ENCODE measurements at regions not wholly inside any gene's neighbourhood (a gene's known extent, or its start where the extent isn't known, plus 50 kb on each side); places are given as distances from the start of the nearest gene placed in this dataset.

- DNase-seq (ENCODE audit: low read depth in 2 of 2), result no peak
Measured at GRCh38 chr13:39858794-39859193, 203.3 kb downstream of the COG6 start.

GRCh38 chr13:39859898-39860297, 204.4 kb downstream of the COG6 start:
- no peak for DNase-seq (ENCODE audit: low read depth in 2 of 2)

GRCh38 chr13:39862900-39863299, 207.4 kb downstream of the COG6 start:
- DNase-seq (ENCODE audit: low read depth in 2 of 2), result no peak

GRCh38 chr13:39864221-39864620, 208.8 kb downstream of the COG6 start:
- DNase-seq (ENCODE audit: low read depth in 2 of 2), result no peak

GRCh38 chr13:39866722-39867121, 211.3 kb downstream of the COG6 start:
- DNase-seq (ENCODE audit: low read depth in 2 of 2), result no peak

- no peak for DNase-seq (ENCODE audit: low read depth in 2 of 2)
Measured at GRCh38 chr13:39867807-39868206, 212.3 kb downstream of the COG6 start.

GRCh38 chr13:39870197-39870747, 214.8 kb downstream of the COG6 start:
- no peak for DNase-seq (ENCODE audit: low read depth in 2 of 2)

GRCh38 chr13:39874331-39875053, 219.0 kb downstream of the COG6 start:
- no peak for DNase-seq (ENCODE audit: low read depth in 2 of 2)

GRCh38 chr13:39875111-39875987, 219.9 kb downstream of the COG6 start:
- DNase-seq (ENCODE audit: low read depth in 2 of 2), result no peak

- no peak for DNase-seq (ENCODE audit: low read depth in 2 of 2)
Measured at GRCh38 chr13:39876258-39876657, 220.8 kb downstream of the COG6 start.

GRCh38 chr13:39877134-39877533, 221.7 kb downstream of the COG6 start:
- DNase-seq (ENCODE audit: low read depth in 2 of 2), result no peak

GRCh38 chr13:39879286-39880035, 224.0 kb downstream of the COG6 start:
- DNase-seq (ENCODE audit: low read depth in 2 of 2), result no peak

- DNase-seq (ENCODE audit: low read depth in 2 of 2), result no peak
Measured at GRCh38 chr13:39881383-39881782, 225.9 kb downstream of the COG6 start.

- no peak for DNase-seq (ENCODE audit: low read depth in 2 of 2)
Measured at GRCh38 chr13:39881887-39882286, 226.4 kb downstream of the COG6 start.

GRCh38 chr13:39884166-39884565, 228.7 kb downstream of the COG6 start:
- DNase-seq (ENCODE audit: low read depth in 2 of 2), result no peak

- DNase-seq (ENCODE audit: low read depth in 2 of 2), result no peak
Measured at GRCh38 chr13:39886336-39886735, 230.9 kb downstream of the COG6 start.

- DNase-seq (ENCODE audit: low read depth in 2 of 2), result no peak
Measured at GRCh38 chr13:39887387-39887786, 231.9 kb downstream of the COG6 start.

GRCh38 chr13:39888865-39889810, 233.7 kb downstream of the COG6 start:
- no peak for DNase-seq (ENCODE audit: low read depth in 2 of 2)

GRCh38 chr13:39890537-39890936, 235.1 kb downstream of the COG6 start:
- no peak for DNase-seq (ENCODE audit: low read depth in 2 of 2)

- DNase-seq (ENCODE audit: low read depth in 2 of 2), result no peak
Measured at GRCh38 chr13:39892721-39893685, 237.5 kb downstream of the COG6 start.

Measured in stimulated activated CD8-positive, alpha-beta memory T cell treated with anti-CD3 and anti-CD28 coated beads, Interleukin-7, amount 100 ng/mL, for 1 hour (primary cell).